HG03457 (cell line): ENCODE measurements at regions not wholly inside any gene's neighbourhood (a gene's known extent, or its start where the extent isn't known, plus 50 kb on each side); places are given as distances from the start of the nearest gene placed in this dataset.
"Not testable (repeated sequence)": the region's sequence is repeated elsewhere in the genome, so short reads cannot be mapped to it uniquely, and the experiment has no call there.

Experiments
- ATAC-seq: cut with Tn5 transposase; IDR thresholded peaks from one replicate; pipeline ENCODE4 v1.9.1; 2021; ENCODE audit warnings: moderate number of reproducible peaks; ENCODE audit not compliant: unreplicated experiment

- no peak for ATAC-seq
Measured at GRCh38 chr5:99083197-99083596, 154.4 kb upstream of the CHD1 start.

- no peak for ATAC-seq
Measured at GRCh38 chr5:99081711-99082110, 152.9 kb upstream of the CHD1 start.

DNA sequence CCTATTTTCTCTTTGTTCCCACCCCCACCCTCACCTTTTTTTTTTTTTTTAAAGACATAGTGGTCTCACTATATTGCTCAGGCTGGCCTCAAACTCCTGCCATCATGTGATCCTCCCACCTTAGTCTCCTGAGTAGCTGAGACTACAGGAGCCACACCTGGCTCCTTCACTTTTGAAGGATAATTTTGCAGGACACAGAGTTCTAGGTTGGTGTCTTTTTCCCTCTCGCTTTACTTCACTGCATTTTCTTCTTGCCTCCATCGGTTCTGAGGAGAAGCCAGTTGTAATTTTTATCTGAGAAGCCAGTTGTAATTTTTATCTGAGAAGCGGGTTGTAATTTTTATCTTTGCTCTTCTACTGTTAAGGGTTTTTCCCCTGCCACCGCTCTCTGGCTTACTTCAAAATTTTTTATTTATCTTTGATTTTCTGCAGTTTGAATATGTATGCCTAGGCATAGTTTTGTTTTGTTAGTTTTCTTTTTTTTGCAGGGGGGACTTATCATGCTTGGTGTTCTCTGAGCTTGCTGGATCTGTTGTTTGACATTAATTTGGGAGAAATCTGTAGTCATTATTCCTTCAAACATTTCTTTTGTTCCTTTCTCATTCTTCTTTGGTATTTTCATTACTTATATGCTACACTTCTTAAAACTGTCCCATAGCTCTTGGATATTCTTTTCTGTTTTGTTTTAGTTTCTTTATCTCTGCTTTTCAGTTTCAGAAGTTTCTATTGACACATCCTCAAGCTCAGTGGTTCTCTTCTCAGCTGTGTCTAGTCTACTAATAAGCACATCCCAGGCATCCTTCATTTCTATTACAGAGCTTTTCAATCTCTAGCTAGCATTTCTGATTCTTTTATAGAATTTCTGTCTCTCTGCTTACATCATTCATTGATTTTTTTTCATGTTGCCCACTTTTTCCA is 148.2 kb upstream of the CHD1 start:
- ATAC-seq: no peak

DNA sequence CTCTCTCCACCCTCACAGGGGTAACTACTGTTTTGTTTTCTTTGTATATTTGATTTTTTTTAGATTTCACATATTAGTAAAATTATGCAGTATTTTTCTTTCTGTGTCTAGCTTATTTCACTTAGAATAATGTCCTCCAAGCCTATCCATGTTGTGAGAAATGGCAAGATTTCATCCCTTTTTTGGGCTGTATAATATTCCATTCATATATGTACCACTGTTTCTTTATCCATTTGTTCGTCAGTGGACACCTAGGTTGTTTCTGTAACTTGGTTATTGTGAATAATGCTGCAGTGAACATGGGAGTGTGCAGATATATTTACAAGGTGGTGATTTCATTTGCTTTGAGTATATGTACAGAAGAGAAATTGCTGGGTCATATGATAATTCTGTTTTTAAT is 144.0 kb upstream of the CHD1 start:
- no peak for ATAC-seq

- ATAC-seq: no peak
Measured at GRCh38 chr5:99070822-99071221, 142.0 kb upstream of the CHD1 start.

DNA sequence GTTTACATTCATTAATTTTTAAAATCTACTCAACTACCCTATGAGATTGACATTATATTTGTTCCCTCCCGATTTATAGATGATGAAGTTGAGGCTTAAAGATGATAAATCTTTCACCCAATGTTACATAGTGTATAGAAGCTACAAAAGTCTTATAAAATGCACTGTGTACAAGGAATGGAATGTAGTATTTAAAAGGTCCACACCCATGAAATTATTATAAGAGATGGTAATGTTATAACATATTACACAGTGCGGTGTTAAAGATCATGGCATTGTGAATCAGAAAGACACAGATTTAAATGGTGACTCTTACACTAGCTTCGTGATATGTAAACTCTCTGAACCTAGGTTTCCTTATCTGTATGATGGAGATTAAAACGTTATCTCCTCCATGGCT is 141.6 kb upstream of the CHD1 start:
- ATAC-seq: no peak

GRCh38 chr5:99068944-99069650 is 140.3 kb upstream of the CHD1 start:
- no peak for ATAC-seq

DNA sequence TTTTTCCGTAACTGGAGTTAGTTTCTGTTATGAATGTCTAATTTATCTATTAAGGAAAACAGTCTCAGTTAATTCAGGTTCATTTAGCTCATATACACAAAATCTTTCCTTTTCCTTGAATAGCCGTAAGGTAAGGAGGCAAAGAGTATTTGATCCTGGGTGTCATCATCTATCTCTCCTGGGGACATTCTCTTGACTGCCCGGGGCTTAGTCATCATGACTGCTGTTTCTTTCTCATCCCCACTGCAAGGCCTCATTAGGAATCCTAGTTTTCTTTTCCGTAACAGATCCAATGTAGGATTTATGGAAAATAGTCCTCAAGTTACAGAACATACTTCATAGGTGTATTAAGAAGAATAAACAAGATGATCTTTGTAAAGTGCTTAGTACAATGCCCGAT is 134.9 kb upstream of the CHD1 start:
- ATAC-seq: no peak

- ATAC-seq: no peak
Measured at GRCh38 chr5:99061711-99062110, 132.9 kb upstream of the CHD1 start.

DNA sequence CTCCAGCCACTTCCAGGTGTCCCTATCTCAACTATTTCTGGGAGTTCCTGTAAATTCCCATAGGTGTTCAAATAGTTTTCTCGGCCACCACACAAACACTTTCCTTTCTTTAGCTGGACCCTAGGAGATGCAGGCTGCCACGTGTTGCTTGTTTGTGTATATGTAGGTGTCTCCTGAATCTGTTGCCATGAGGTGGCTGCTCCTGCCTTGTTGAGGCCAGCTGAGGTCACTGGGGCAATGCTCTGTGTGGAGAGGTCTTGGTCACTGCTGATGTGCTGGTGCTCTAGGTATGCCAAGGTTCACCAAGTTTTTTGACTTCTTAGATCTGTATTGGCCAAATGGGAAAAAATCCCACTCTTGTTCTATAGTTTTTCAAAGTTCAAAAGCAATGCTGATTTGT is 132.5 kb upstream of the CHD1 start:
- ATAC-seq: no peak

DNA sequence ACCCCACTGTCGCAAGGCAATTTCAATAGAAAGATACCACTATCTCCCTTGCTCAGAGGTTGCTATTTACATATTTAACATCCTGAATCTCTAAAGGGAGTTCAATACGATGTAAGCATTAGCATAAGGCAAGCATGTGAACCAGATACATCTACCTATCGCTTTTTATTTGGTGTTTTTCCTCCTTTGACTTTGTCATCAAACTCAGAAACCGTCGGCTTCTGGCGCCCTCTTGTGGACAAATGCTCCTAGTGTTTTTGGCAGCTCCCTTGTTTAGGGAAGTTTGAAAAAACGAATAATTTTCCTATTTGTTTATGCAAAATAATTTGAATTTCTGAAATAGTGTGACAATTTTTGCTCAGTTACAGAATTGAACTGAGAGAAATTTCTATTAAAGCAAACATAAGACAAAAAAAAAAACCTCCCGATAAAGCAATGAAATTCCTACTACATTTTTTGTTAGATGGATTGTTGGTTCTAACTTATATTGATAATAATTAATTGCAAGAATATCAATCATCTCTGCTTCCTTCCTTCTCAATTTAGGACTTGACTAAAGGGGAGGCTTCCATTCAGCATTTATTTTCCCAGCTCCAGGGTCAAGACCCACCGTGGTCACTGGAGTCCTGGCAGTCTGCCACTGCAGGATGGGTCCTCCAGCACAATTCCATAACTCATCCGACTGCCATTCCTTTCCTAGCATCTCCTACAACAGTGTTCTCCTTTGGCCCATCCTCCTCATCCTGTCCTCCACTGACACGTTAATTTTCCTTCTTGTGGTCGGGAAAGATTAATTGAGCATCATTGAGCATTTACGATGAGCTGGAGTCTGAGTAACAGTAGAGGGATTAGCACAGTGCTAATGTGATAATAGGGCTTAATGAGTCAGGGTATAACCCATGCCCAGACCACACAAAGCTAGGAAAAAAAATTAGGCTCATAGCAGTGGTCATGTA is 131.8 kb upstream of the CHD1 start:
- ATAC-seq: peak; percentile 52

DNA sequence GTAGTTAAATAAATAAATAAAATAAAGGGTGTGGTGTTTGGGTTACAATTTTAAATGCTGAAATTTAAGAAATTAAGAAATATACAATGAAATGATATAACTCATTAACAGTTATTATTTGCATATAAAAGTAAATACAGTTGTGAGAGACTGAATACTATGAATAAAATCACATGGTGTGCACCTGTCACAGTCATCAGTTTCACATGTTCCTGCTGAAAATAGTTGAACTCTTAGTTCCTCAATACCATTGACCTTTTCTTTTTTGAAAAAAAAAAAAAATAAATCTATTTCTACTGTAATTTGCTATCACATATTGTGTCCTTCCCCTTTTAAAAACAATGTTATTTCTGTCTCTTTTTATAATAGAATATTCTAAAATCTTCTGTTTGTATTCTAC is 130.9 kb upstream of the CHD1 start:
- ATAC-seq: no peak

GRCh38 chr5:99058466-99058865 is 129.7 kb upstream of the CHD1 start:
- ATAC-seq: no peak

DNA sequence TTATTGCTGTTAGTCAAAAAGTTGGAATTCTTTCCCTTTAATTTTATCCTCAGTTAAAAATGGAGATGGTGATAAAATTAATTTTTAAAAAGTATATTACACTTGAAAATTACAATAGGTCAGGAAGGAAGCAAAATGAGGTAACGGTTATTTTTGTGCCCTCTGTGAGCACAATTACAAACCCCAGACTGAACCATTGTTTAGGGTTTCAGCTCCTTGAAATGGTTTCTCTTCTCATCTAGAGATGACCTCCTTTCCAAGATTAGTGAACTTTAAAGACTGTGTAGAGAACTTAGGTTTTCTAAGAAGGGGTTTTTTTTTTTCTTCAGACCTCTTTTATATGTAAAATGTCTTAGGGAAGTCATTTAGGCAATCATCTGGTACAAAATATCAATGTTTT is 126.2 kb upstream of the CHD1 start:
- ATAC-seq: no peak

DNA sequence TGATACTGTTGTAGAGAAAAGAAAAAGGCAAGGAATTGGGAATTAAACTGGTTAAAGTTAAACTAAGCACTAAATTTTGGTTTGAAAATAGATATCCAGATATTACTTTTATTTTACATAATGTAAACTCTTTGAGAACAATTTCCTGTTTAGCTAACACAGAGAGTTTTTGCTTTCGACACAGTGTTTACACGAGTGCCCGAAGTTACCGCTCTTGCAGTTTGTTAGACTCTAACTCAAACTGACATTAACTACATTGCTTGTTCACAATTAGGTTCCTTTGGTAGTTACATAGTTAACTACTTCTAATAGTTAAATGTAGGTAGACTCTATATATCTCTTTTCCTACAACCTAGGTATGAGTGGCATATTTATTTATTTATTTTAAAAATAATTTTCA is 117.1 kb upstream of the CHD1 start:
- no peak for ATAC-seq

DNA sequence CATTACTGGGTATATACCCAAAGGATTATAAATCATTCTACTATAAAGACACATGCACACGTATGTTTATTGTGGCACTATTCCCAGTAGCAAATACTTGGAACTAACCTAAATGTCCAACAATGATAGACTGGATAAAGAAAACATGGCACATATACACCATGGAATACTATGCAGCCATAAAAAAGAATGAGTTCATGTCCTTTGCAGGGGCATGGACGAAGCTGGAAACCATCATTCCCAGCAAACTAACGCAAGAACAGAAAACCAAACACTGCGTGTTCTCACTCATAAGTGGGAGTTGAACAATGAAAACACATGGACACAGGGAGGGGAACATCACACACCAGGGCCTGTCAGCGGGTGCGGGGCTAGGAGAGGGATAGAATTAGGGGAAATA is 114.5 kb upstream of the CHD1 start:
- ATAC-seq: not testable (repeated sequence)

DNA sequence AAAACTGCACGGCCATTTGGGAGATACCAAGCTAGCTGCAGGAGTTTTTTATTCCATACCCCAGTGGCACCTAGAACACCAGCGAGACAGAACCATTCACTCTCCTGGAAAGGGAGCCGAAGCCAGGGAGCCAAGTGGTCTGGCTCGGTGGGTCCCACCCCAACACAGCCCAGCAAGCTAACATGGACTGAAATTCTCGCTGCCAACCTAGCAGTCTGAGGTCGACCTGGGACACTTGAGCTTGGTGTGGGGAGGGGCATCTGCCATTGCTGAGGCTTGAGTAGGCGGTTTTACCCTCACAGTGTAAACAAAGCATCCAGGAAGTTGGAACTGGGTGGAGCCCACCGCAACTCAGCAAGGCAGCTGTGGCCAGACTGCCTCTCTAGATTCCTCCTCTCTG is 108.9 kb upstream of the CHD1 start:
- no peak for ATAC-seq

DNA sequence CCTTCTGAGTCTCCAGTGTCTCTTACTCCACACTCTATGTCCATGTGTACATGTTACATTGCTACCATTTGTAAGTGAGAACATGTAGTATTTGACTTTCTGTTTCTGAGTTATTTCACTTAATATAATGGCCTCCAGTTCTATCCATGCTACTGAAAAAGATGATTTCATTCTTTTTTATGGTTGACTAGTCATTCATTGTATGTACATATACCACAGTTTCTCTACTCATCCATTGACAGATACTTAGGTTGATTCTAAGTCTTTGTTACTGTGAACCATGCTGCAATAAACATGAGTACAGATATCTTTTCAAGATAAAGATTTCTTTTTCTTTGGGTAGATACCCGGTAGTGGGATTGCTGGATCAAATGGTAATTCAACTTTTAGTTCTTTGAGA is 107.1 kb upstream of the CHD1 start:
- ATAC-seq: no peak

- ATAC-seq: no peak
Measured at GRCh38 chr5:99034336-99034735, 105.5 kb upstream of the CHD1 start.

DNA sequence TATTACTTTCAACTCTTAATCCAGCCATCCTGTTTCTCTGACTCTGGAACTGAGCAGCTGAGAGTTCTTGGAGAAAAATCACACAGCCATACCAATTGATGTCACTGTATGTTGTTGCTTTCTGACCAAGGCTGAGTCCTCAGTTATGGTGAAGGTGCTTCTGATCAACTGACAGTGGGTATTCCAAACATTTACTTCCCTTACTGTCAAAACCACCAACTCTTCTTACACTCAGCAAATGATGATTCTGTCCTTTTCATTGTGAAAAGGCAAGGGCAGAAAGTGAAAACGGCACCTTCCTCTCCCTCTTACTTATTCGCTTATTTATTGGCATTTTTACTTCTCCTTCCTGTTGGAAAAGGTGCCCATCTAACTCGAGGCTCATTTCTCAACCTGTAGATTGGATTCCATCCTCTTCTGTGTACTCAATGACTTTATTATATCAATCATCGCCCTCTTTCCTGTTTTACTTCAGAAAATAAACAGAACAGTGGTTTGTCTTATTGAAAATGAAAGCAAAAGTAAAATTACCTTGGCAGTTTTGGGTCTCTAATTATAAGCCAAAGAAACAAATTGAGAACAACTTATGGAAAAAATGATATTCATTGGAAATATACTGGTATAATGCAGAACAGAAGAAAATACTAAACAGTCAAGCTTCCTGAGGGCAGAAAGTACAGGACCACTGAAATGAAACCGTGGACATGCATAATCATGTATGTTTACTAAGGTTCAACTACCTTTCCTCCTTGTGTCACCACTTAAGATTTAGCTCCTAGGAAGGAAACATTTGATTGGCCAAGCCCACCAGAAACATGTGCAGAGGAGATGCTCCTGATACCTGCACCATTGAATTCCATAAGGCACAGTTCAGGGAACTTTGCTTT is 104.5 kb upstream of the CHD1 start:
- no peak for ATAC-seq
